Frontal cortex (tissue), 3 donors: ENCODE measurements at regions not wholly inside any gene's neighbourhood (a gene's known extent, or its start where the extent isn't known, plus 50 kb on each side); places are given as distances from the start of the nearest gene placed in this dataset.

Experiments used
- DNase-seq, 2 donors: peaks; one replicate each; pipeline ENCODE4 v3.0.0; 2012; ENCODE audit warnings: low spot score in 2 of 2
- FAIRE-seq: peaks from 2 replicates; lab custom pipeline; 2012; peaks lifted over from hg19 to GRCh38; lab: Jason Lieb, UNC
- donor health status: control.
- donor health status: control.
- donor health status: control.

- DNase-seq = no peak
- FAIRE-seq = no peak
Observed at GRCh38 chr4:22870847-22871449, 178.2 kb downstream of the GBA3 start.

GRCh38 chr4:22869235-22869634 lies 176.5 kb downstream of the GBA3 start:
- DNase-seq = no peak
- FAIRE-seq = no peak
